Sigmoid colon (tissue), 6 donors: ENCODE measurements at regions not wholly inside any gene's neighbourhood (a gene's known extent, or its start where the extent isn't known, plus 50 kb on each side); places are given as distances from the start of the nearest gene placed in this dataset.

ENCODE experiments used
- DNase-seq: peaks from one replicate; pipeline ENCODE4 v3.0.0-alpha.2; 2019
- H3K27ac ChIP-seq, 4 donors: fragments of 200-600 bp; sonication (generic); one replicate each; pipeline ENCODE4 v1.5.1; 2016 to 2019; ENCODE audit warnings: mild to moderate bottlenecking in 1 of 4
- H3K27me3 ChIP-seq, 3 donors: fragments of 200-600 bp; sonication (generic); one replicate each; pipeline ENCODE4 v1.5.1; 2019; ENCODE audit warnings: mild to moderate bottlenecking in 1 of 3
- H3K36me3 ChIP-seq, 4 donors: fragments of 200-600 bp; sonication (generic); one replicate each; pipeline ENCODE4 v1.5.1; 2016 to 2019
- H3K4me1 ChIP-seq, 4 donors: fragments of 200-600 bp; sonication (generic); one replicate each; pipeline ENCODE4 v1.5.1; 2017 to 2019
- H3K4me3 ChIP-seq, 4 donors: fragments of 200-600 bp; sonication (generic); one replicate each; pipeline ENCODE4 v1.5.1; 2017 to 2019; ENCODE audit warnings: mild to moderate bottlenecking in 2 of 4, moderate library complexity in 1 of 4
- H3K9me3 ChIP-seq, 4 donors: fragments of 200-600 bp in 3 of 4; sonication (generic) in 3 of 4; one replicate each; pipeline versions ENCODE4 v1.5.1 to v1.6.1; 2013 to 2019
- CTCF ChIP-seq, 4 experiments: fragments of 450-650 bp in 3 of 4; fragments of 200-600 bp in 1 of 4; IDR thresholded peaks; one replicate each; pipeline ENCODE4 v1.5.1; 2016 to 2019; ENCODE audit warnings: antibody characterized with exemption in 4 of 4, mild to moderate bottlenecking in 3 of 4, moderate library complexity in 2 of 4
- EP300 ChIP-seq, 4 donors: sonication (generic); formaldehyde crosslinking; IDR thresholded peaks; one replicate each; pipeline ENCODE4 v1.6.1; 2017; ENCODE audit warnings: antibody characterized with exemption in 4 of 4
- POLR2A ChIP-seq, 2 donors: fragments of 450-650 bp; IDR thresholded peaks; one replicate each; pipeline ENCODE4 v1.6.1; 2016; ENCODE audit warnings: antibody characterized with exemption in 2 of 2, mild to moderate bottlenecking in 2 of 2, moderate library complexity in 2 of 2
- POLR2AphosphoS5 ChIP-seq, 4 donors: sonication (generic); formaldehyde crosslinking; IDR thresholded peaks; one replicate each; pipeline ENCODE4 v1.6.1; 2017; ENCODE audit warnings: antibody characterized with exemption in 4 of 4
- WGBS, 2 donors: extraction: QIAGEN DNeasy Blood & Tissue Kit; methylation state at CpG; one replicate each; pipeline ENCODE4 v1.1.7; 2013; 5-methylcytosine and 5-hydroxymethylcytosine counted together
- intact Hi-C: fragments of 100-400 bp; cut with DNase I; formaldehyde crosslinking; loops from one replicate; pipeline ENCODE4 v1.15.1; 2023
- donor health status: healthy with polysubstance abuse.
- donor health status: healthy.

- Histone ChIP-seq H3K4me1 (no peaks in the 10 kb centered on the region), H3K36me3 (no peaks in the 10 kb centered on the region), H3K27me3 (no peaks in the 10 kb centered on the region), H3K9me3 (peaks cover 0 to 4% (median 0%) of the 10 kb centered on the region in 4 donors), H3K4me3 (no peak overlapping the region), H3K27ac (no peak overlapping the region)
- no peak for DNase-seq
- intact Hi-C loops: no loop called here
- TF ChIP-seq EP300 (IDR thresholded peaks at IDR 0.05): no peak
- no peak for TF ChIP-seq POLR2A (IDR thresholded peaks at IDR 0.05)
- no peak for TF ChIP-seq CTCF (IDR thresholded peaks at IDR 0.05)
- TF ChIP-seq POLR2AphosphoS5 (IDR thresholded peaks at IDR 0.05): no peak
Measured at GRCh38 chr13:37953696-37954095, 84.1 kb upstream of the TRPC4 start.

DNA sequence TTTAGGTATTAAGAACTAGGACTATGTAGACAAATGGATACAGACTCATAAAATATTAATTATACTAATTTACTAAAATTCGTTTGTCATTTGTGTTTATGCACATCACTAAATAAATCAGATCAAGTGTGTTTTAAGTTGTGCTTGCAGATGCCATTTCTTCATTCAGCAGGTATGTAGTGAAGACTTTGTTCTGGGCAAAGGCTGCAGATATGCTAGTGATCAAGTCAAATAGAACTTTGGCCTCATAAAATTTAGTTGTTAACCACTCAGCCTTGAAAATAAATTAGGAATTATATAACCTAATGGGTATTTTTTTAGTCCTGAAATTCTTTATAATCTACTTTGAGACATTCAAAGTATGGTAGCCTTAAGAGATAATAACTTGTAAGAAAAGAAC is 80.4 kb upstream of the TRPC4 start:
- no peak for DNase-seq
- no peaks in the 10 kb centered on the region for H3K36me3 ChIP-seq
- intact Hi-C loops: no loop called here
- H3K9me3 ChIP-seq: peaks cover 0 to 4% (median 0%) of the 10 kb centered on the region in 4 donors
- TF ChIP-seq POLR2A (IDR thresholded peaks at IDR 0.05) (no peak), EP300 (IDR thresholded peaks at IDR 0.05) (no peak), POLR2AphosphoS5 (IDR thresholded peaks at IDR 0.05) (no peak), CTCF (IDR thresholded peaks at IDR 0.05) (no peak)
- H3K4me3 ChIP-seq: no peak overlapping the region
- no peaks in the 10 kb centered on the region for H3K27me3 ChIP-seq
- H3K27ac ChIP-seq: no peak overlapping the region
- H3K4me1 ChIP-seq: peaks cover 0 to 6% (median 2%) of the 10 kb centered on the region in 4 donors
- WGBS, 2 donors: 6 to 51% methylated on average over 1 of the region's 1 CpG

DNA sequence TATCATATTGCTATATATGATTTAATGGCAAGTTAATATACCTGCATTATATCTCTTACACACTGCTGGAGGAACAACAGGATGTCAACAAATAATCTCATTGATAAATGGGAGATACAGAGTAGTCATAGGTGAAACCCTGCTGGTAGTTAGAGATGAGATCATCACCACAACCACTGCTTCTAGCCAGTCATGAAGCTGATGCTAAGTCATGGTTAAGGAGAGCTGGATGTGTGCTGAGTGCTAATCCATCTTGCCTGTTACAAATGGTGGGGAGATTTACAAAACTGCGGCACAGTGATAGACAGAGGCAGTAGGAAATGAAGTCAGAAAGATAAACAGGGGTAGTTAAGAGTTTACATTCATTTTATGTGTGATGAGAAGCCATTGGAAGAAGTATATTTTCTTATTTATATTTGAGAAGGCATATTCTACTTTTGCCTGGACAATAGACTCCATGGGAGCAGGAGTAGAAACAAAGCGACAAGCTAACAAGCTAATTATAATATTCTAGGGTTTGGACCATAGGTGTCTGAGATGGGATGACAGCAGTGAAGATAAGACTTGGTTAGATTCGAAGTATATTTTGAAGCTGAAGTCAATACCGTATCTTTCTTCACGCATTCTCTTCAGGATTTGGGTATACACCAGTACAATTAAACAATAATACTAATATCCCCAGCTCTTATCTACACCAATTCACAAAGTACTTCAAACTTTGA is 78.0 kb upstream of the TRPC4 start:
- H3K27ac ChIP-seq: no peak overlapping the region
- TF ChIP-seq POLR2A (IDR thresholded peaks at IDR 0.05) (no peak), EP300 (IDR thresholded peaks at IDR 0.05) (no peak), POLR2AphosphoS5 (IDR thresholded peaks at IDR 0.05) (no peak), CTCF (IDR thresholded peaks at IDR 0.05) (no peak)
- intact Hi-C loops: no loop called here
- 86 to 95% methylated on average over 5 of the region's 5 CpGs for WGBS, 2 donors
- DNase-seq: no peak
- peaks cover 0 to 4% (median 0%) of the 10 kb centered on the region in 4 donors for H3K9me3 ChIP-seq
- no peak overlapping the region for H3K4me3 ChIP-seq
- H3K36me3 ChIP-seq: no peaks in the 10 kb centered on the region
- H3K4me1 ChIP-seq: peaks cover 0 to 6% (median 2%) of the 10 kb centered on the region in 4 donors
- H3K27me3 ChIP-seq: no peaks in the 10 kb centered on the region

DNA sequence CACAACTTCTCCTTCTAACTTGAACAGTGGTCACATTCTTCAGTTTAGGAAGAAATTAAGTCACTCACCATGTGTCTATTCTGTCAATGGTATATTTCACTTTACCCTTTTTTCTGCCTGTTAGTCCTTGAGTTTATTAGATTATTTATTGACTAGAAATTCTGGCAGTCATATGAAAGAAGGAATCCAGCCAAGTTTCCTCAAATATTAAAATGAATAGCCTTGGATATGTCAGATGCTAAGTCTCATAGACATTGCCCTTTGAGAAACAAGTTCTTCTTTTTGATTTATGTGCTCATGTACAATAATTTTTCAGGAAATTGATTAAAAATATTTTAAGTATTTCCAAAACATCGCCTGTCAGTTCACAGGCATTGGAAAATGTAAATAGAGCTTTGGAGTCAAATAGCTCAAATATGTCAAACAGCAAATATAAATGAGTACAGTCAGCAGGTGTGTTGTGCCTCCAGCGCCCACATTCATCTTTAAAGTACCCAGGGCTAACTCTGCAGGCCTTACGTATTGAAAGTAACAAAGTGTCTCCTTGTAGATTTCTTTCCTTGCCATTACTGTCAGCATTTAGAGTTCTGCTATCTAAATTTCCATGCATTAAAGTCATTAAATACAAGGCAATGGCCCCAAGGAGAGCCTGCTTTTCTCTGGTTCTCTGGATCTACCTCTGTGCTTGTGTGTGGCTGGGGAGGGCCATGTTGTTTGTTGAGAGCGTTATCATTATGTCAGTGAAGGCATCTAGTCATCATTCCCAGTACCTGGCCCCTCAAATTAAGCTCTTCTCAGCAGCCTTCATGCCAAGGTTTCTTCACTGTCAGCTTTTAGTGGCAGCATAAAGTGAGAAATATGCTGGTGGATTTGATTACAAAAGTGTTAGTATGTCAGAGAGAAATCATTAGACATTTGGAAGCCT is 76.3 kb upstream of the TRPC4 start:
- Histone ChIP-seq H3K4me3 (no peak overlapping the region), H3K9me3 (no peaks in the 10 kb centered on the region), H3K27me3 (no peaks in the 10 kb centered on the region), H3K36me3 (no peaks in the 10 kb centered on the region), H3K27ac (no peak overlapping the region), H3K4me1 (peaks cover 0 to 6% (median 2%) of the 10 kb centered on the region in 4 donors)
- intact Hi-C loops: no loop called here
- WGBS, 2 donors: 85 to 88% methylated on average over 4 of the region's 4 CpGs
- no peak for DNase-seq
- TF ChIP-seq POLR2AphosphoS5 (IDR thresholded peaks at IDR 0.05) (no peak), EP300 (IDR thresholded peaks at IDR 0.05) (no peak), POLR2A (IDR thresholded peaks at IDR 0.05) (no peak), CTCF (IDR thresholded peaks at IDR 0.05) (no peak)
